Middle frontal gyrus (tissue), 1 donor: ENCODE measurements at regions not wholly inside any gene's neighbourhood (a gene's known extent, or its start where the extent isn't known, plus 50 kb on each side); places are given as distances from the start of the nearest gene placed in this dataset.
"Not testable (repeated sequence)": the region's sequence is repeated elsewhere in the genome, so short reads cannot be mapped to it uniquely, and the experiment has no call there.

Experiments
- DNase-seq: peaks from one replicate; pipeline ENCODE4 v3.0.0-alpha.2; 2015; ENCODE audit warnings: low spot score; ENCODE audit errors: extremely low spot score

GRCh38 chr1:173341971-173342370, 134.8 kb upstream of the TNFSF4 start:
- DNase-seq: no peak

DNA sequence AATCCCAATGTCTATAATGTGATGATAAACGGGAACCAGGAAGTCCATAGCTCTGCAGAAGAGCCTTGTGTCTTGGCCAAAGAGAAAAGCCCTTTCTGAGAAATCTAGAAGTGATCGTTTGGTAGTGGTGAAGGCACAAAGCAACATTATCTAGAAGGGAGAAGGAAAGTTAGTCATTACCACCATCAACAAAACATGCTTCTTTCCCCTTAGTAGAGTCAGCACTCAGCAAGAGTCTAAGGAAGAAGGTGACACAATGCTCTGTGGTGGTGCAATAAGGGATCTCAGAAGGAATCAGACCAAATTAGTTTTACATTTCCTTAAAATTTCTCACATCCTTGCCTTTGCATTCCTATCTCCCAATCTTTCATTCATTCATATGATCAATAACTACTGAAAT, 134.4 kb upstream of the PRDX6 start:
- no peak for DNase-seq

DNA sequence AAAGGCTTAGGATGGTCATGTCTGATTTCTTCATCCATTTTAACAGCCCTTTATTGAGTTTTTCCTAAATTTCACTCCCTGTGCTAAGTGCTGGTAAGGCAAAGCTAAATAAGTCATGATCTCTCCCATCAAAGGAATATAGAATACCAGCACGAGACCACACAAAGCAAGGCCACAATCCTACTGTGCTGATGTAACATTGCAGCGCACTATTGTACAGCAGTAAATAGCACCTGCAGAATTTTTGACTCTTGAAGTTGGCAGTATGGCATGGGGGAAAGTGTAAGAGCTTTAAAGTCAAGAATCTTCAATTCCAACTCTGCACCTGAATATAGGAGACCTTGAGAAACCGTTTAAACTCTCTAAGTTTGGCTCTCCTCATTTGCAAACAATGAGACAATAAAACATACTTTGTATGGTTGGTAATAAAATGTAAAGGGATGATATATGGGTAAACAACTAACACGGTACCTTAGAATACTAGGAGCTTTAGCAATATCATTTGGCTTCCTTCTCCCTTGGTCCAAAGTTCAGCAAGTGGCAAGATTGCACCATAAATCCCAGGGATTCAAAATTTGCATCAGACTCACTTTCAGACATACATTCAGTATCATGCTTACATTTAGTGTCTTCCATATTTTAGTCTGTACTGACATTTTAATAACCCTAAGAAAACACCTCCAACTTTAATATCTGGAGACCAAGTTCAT, 132.9 kb upstream of the PRDX6 start:
- DNase-seq: no peak

GRCh38 chr1:173347282-173347818, 129.8 kb upstream of the PRDX6 start:
- no peak for DNase-seq

DNA sequence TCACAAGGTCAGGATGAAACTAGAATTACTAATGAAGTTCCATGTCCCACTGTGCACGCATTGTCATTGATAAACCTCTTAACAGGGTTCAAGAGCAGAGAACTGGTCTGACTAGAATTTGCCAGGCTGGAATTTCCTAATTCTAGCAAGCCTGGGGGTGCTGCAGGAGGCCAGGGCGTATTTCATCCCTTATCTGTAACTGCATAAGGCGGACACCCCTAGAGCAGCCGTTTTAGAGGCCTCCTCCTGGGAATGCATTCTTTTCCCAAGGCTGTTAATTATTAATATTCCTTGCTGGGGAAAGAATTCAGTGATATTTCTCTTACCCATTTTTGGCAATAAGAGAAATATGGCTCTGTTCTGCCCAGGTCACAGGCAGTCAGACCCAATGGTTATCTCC, 124.5 kb upstream of the PRDX6 start:
- DNase-seq: not testable (repeated sequence)

GRCh38 chr1:173353350-173353749, 123.8 kb upstream of the PRDX6 start:
- DNase-seq: no peak

GRCh38 chr1:173354937-173355280, 122.2 kb upstream of the PRDX6 start:
- no peak for DNase-seq

GRCh38 chr1:173355281-173356031, 121.7 kb upstream of the PRDX6 start:
- DNase-seq: no peak

GRCh38 chr1:173356191-173356762, 120.9 kb upstream of the PRDX6 start:
- DNase-seq: no peak

GRCh38 chr1:173360487-173361063, 116.6 kb upstream of the PRDX6 start:
- DNase-seq: no peak

DNA sequence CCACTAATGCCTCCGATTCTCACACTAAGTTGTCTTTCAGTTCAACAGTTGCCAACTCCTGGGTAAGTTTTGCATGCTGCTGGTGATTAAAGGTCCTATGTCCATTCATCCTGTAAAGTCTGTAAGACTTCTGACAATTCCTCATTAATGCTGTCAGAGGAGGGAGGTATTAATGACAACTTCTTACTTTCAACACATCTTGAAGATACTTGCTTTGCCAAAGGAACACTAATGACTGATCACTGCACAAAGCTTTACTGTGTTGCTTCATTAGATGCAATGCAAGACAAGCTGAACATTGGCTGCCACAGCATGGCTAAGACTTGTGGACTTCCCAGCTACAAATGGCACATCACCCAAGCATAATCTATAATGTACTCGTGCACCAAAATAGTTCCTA, 114.6 kb upstream of the PRDX6 start:
- no peak for DNase-seq

GRCh38 chr1:173364827-173365226, 112.3 kb upstream of the PRDX6 start:
- DNase-seq: no peak

DNA sequence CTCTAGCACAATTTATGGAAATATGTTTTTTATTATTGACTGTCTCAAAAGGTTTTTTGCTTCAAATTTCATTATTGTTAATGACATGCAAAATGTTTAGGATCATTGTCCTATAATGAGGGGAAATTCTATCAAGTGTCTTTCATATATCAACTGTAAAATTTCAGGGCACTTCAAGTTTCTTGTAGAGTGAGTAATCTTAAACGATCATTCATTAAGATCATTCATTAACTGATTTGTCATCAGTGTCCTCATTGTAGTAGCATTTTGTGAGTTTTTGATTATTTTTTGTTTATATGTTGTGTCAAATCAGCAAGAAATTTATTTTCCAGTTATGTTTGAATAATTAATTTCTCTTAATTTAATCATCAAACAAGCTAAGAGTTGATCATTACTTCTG, 111.8 kb upstream of the PRDX6 start:
- no peak for DNase-seq

DNA sequence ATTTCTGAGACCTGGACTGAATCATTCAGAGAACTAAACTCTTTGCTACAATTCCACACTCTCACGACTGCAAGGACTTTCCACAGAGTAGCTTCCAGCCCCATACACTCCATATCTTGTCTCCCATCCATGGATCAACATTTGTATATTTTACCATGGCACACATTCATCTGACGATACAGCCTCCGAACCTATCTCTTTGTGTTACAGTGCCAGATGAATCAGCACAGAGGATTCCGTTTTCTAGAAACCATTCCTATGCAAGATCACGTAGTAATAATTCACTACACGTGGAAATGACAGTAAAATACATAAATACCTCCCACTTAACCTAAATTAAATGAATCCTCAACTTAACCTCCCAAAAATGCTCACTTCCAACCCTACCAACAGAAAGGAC, 110.0 kb upstream of the PRDX6 start:
- no peak for DNase-seq

DNA sequence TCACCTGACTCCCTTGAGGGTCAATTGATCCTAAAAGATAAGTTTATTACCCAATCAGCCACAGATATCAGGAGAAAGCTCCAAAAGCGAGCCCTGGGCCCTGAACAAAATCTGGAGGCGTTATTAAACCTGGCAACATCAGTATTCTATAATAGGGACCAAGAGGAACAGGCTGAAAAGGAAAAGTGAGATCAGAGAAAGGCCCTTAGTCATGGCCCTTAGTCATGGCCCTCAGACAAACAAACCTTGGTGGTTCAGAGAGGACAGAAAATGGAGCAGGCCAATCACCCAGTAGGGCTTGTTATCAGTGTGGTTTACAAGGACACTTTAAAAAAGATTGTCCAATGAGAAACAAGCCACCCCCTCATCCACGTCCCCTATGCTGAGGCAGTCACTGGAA, 106.5 kb upstream of the PRDX6 start:
- DNase-seq: not testable (repeated sequence)

- DNase-seq: not testable (repeated sequence)
Observed at GRCh38 chr1:173376065-173376464, 101.1 kb upstream of the PRDX6 start.

DNA sequence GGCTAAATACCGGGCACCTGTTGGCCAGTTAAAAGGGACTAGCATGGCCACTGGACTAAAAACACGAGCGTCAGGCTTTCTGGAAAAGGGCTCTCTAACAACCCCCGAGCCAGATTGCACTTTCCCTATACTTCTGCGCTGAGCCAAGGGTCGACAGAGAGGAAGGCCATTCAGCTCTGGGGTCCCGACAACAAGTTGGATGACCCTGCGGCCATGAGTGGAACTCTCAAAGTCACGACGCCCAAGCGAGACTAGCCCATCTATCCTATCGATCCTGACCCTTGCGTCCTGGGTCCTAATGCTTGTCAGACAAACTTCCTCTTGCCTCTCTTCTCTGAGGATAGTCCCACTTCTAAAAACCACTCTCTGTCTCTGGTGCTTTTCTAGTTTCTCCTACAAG, 99.9 kb upstream of the PRDX6 start:
- no peak for DNase-seq

- no peak for DNase-seq
Observed at GRCh38 chr1:173383351-173383750, 93.8 kb upstream of the PRDX6 start.

- DNase-seq: no peak
Observed at GRCh38 chr1:173388352-173388751, 88.8 kb upstream of the PRDX6 start.

GRCh38 chr1:173392895-173393658, 84.1 kb upstream of the PRDX6 start:
- DNase-seq: no peak

GRCh38 chr1:173393659-173394000, 83.5 kb upstream of the PRDX6 start:
- no peak for DNase-seq
